Vagina (tissue), 2 donors: ENCODE measurements at regions not wholly inside any gene's neighbourhood (a gene's known extent, or its start where the extent isn't known, plus 50 kb on each side); places are given as distances from the start of the nearest gene placed in this dataset.

Source experiments
- CTCF ChIP-seq, 3 experiments: fragments of 450-650 bp in 2 of 3; fragments of 200-600 bp in 1 of 3; sonication (generic) in 1 of 3; IDR thresholded peaks; one replicate each; pipeline ENCODE4 v1.5.1; 2017 to 2019; ENCODE audit warnings: antibody characterized with exemption in 3 of 3, mild to moderate bottlenecking in 2 of 3, moderate library complexity in 2 of 3
- POLR2A ChIP-seq, 2 donors: fragments of 450-650 bp; IDR thresholded peaks; one replicate each; pipeline ENCODE4 v1.6.1; 2017; ENCODE audit warnings: antibody characterized with exemption in 2 of 2, mild to moderate bottlenecking in 2 of 2, moderate library complexity in 2 of 2

GRCh38 chr2:41837610-41838009 lies 210.2 kb upstream of the PKDCC start:
- TF ChIP-seq CTCF (IDR thresholded peaks at IDR 0.05) (no peak), POLR2A (IDR thresholded peaks at IDR 0.05) (no peak)
